ENCODE measurements at regions not wholly inside any gene's neighbourhood (a gene's known extent, or its start where the extent isn't known, plus 50 kb on each side); places are given as distances from the start of the nearest gene placed in this dataset.

- no peaks in the 10 kb centered on the region; the same call in none of the 2 replicates for H3K9me3 ChIP-seq (ENCODE audit: control insufficient read depth, insufficient read depth, low read length)
- ChIA-PET POLR2A (interaction anchor here (0.6 kb wide), 2 partner anchors 283 to 336 kb away, joined by 3 to 5 read pairs; no protein-coding TSS in a partner anchor), CTCF (no interaction called here)
- no peak for TF ChIP-seq CTCF (IDR thresholded peaks at IDR 0.05; ENCODE audit: low read depth, low read length)
- no peak overlapping the region for H3K27ac ChIP-seq (ENCODE audit: low read depth, low read length)
- no peak overlapping the region for H3K4me3 ChIP-seq (ENCODE audit: low read depth, low read length)
- H3K27me3 ChIP-seq (ENCODE audit: control insufficient read depth, insufficient read depth, low read length), result no peaks in the 10 kb centered on the region
- no peak for DNase-seq (ENCODE audit: low read depth, low spot score)
Observed at GRCh38 chr2:42888321-42889245, 96.2 kb upstream of the HAAO start.

- DNase-seq (ENCODE audit: low read depth, low spot score), result no peak
- Histone ChIP-seq H3K4me3 (ENCODE audit: low read depth, low read length) (no peak overlapping the region), H3K27me3 (ENCODE audit: control insufficient read depth, insufficient read depth, low read length) (no peaks in the 10 kb centered on the region), H3K27ac (ENCODE audit: low read depth, low read length) (no peak overlapping the region), H3K9me3 (ENCODE audit: control insufficient read depth, insufficient read depth, low read length) (no peaks in the 10 kb centered on the region; the same call in none of the 2 replicates)
- ChIA-PET CTCF (no interaction called here), POLR2A (no interaction called here)
- TF ChIP-seq CTCF (IDR thresholded peaks at IDR 0.05; ENCODE audit: low read depth, low read length), result no peak
Observed at GRCh38 chr2:42886921-42887320, 94.5 kb upstream of the HAAO start.

DNA sequence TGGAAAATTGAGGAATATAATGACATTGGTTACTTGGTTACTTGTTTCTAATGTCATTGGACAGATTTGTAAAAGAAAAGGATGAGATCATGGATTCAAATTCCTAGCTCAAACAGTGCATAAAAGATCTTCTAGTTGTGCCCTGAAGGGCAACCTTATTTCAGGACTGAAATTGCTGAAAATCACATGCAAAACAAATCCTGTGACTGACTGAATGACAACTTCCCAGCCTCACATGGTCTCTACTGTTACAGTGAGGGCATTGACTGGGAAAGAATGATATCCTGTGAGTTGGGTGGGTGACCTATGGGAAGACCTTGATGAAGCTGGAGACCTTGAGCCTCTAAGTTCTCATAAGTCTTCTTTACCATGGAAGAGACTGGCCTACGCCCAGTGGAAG, 90.4 kb upstream of the HAAO start:
- ChIA-PET CTCF (interaction anchor here (1.1 kb wide), 1 partner anchor 24 kb away, joined by 4 read pairs; no protein-coding TSS in a partner anchor), POLR2A (no interaction called here)
- TF ChIP-seq CTCF (IDR thresholded peaks at IDR 0.05; ENCODE audit: low read depth, low read length), result no peak

GRCh38 chr2:42881732-42882131, 89.3 kb upstream of the HAAO start:
- no peak for TF ChIP-seq CTCF (IDR thresholded peaks at IDR 0.05; ENCODE audit: low read depth, low read length)
- DNase-seq (ENCODE audit: low read depth, low spot score), result no peak
- CTCF ChIA-PET, result interaction anchor here (1.1 kb wide), 1 partner anchor 23 kb away, joined by 5 read pairs; no protein-coding TSS in a partner anchor
- Histone ChIP-seq H3K27me3 (ENCODE audit: control insufficient read depth, insufficient read depth, low read length) (no peaks in the 10 kb centered on the region), H3K27ac (ENCODE audit: low read depth, low read length) (no peak overlapping the region), H3K4me3 (ENCODE audit: low read depth, low read length) (no peak overlapping the region), H3K9me3 (ENCODE audit: control insufficient read depth, insufficient read depth, low read length) (no peaks in the 10 kb centered on the region)
- POLR2A ChIA-PET, result no interaction called here

More for the DNA sequence above, 90.4 kb upstream of the HAAO start:
- Histone ChIP-seq H3K27me3 (ENCODE audit: control insufficient read depth, insufficient read depth, low read length) (no peaks in the 10 kb centered on the region), H3K4me3 (ENCODE audit: low read depth, low read length) (no peak overlapping the region), H3K27ac (ENCODE audit: low read depth, low read length) (no peak overlapping the region), H3K9me3 (ENCODE audit: control insufficient read depth, insufficient read depth, low read length) (no peaks in the 10 kb centered on the region; the same call in 1 of the 2 replicates)
- DNase-seq (ENCODE audit: low read depth, low spot score), result no peak

Measured in AG04450 (cell line).